MCF 10A (cell line): ENCODE measurements at regions not wholly inside any gene's neighbourhood (a gene's known extent, or its start where the extent isn't known, plus 50 kb on each side); places are given as distances from the start of the nearest gene placed in this dataset.

Experiments used
- BruUV-seq: library from RNA; stranded (reverse); fragments of 400-500 nt; replicated peaks from 2 replicates; lab custom pipeline; 2021; lab: Mats Ljungman, UMichigan
- CTCF ChIA-PET: fragments of 300-600 bp; sonication (Branson Sonifier 250); formaldehyde crosslinking; extraction: SDS; loops from one replicate; lab custom pipeline; 2021; ENCODE audit warnings: antibody characterized with exemption, inconsistent platforms; lab: Yijun Ruan, JAX
- POLR2A ChIA-PET: fragments of 300-600, 350-650 bp; sonication (Branson Sonifier 250); formaldehyde crosslinking; extraction: SDS; loops from one replicate; lab custom pipeline; 2020; ENCODE audit warnings: antibody characterized with exemption, inconsistent platforms; lab: Yijun Ruan, JAX
- DNase-seq: peaks from one replicate; pipeline ENCODE4 v3.0.0-alpha.2; 2018; ENCODE audit not compliant: unreplicated experiment
- H3K27ac Mint-ChIP-seq: one replicate; pipeline ENCODE4 v1.8.0; 2022; ENCODE audit warnings: mild to moderate bottlenecking, low read depth, mixed read lengths; ENCODE audit not compliant: unreplicated experiment
- H3K27me3 Mint-ChIP-seq: one replicate; pipeline ENCODE4 v1.8.0; 2022; ENCODE audit warnings: mixed read lengths; ENCODE audit not compliant: insufficient read depth, unreplicated experiment
- H3K36me3 Mint-ChIP-seq: one replicate; pipeline ENCODE4 v1.8.0; 2022; ENCODE audit warnings: mild to moderate bottlenecking, moderate library complexity, mixed read lengths; ENCODE audit not compliant: insufficient read depth, unreplicated experiment
- H3K4me1 Mint-ChIP-seq: one replicate; pipeline ENCODE4 v1.8.0; 2022; ENCODE audit warnings: mixed read lengths; ENCODE audit not compliant: insufficient read depth, unreplicated experiment
- H3K4me3 Mint-ChIP-seq: one replicate; pipeline ENCODE4 v1.8.0; 2022; ENCODE audit warnings: mild to moderate bottlenecking, moderate library complexity, mixed read lengths; ENCODE audit not compliant: unreplicated experiment
- H3K9me3 Mint-ChIP-seq: one replicate; pipeline ENCODE4 v1.8.0; 2022; ENCODE audit warnings: mixed read lengths; ENCODE audit not compliant: unreplicated experiment
- CTCF ChIP-seq: fragments of 200-600 bp; IDR thresholded peaks from one replicate; pipeline ENCODE4 v1.8.0; 2022; ENCODE audit warnings: antibody characterized with exemption, mild to moderate bottlenecking; ENCODE audit not compliant: unreplicated experiment
- intact Hi-C: fragments of 100-400 bp; cut with micrococcal nuclease; formaldehyde crosslinking; loops from 2 replicates; pipeline ENCODE4 v1.14.1; 2022

GRCh38 chr2:67524777-67525176 lies 127.6 kb downstream of the ETAA1 start:
- DNase-seq: no peak
- ChIA-PET CTCF (interaction anchor here (0.6 kb wide), 2 partner anchors 227 to 265 kb away, joined by 3 to 6 read pairs; no protein-coding TSS in a partner anchor), POLR2A (interaction anchor here (0.8 to 1.3 kb wide), 2 partner anchors 15 to 36 kb away, joined by 3 to 5 read pairs; no protein-coding TSS in a partner anchor)
- no TSS peak for BruUV-seq
- peak overlapping the region; percentile 89 for H3K27ac Mint-ChIP-seq
- intact Hi-C loops: no loop called here
- no peaks in the 10 kb centered on the region for H3K9me3 Mint-ChIP-seq
- no peaks in the 10 kb centered on the region for H3K27me3 Mint-ChIP-seq
- H3K4me1 Mint-ChIP-seq: peaks cover 33% of the 10 kb centered on the region
- H3K36me3 Mint-ChIP-seq: no peaks in the 10 kb centered on the region
- H3K4me3 Mint-ChIP-seq: no peak overlapping the region
- TF ChIP-seq CTCF: no peak

- Mint-ChIP-seq H3K27ac (peak overlapping the region; percentile 89), H3K4me3 (no peak overlapping the region), H3K36me3 (no peaks in the 10 kb centered on the region), H3K9me3 (no peaks in the 10 kb centered on the region), H3K4me1 (peaks cover 33% of the 10 kb centered on the region), H3K27me3 (no peaks in the 10 kb centered on the region)
- TF ChIP-seq CTCF: no peak
- no TSS peak for BruUV-seq
- ChIA-PET CTCF (no interaction called here), POLR2A (interaction anchor here (0.5 to 2.7 kb wide), 7 partner anchors 8 to 1887 kb away, joined by 3 to 10 read pairs (median 3); no protein-coding TSS in a partner anchor)
- intact Hi-C loops: no loop called here
- DNase-seq: peak; percentile 79
These were observed 129.2 kb downstream of the ETAA1 start for GRCh38 chr2:67526283-67526682.

GRCh38 chr2:67528320-67528719 lies 131.2 kb downstream of the ETAA1 start:
- POLR2A ChIA-PET: no interaction called here
- CTCF ChIA-PET: no interaction called here
- BruUV-seq: no TSS peak
- Mint-ChIP-seq H3K4me3 (no peak overlapping the region), H3K9me3 (no peaks in the 10 kb centered on the region), H3K4me1 (peaks cover 31% of the 10 kb centered on the region), H3K36me3 (no peaks in the 10 kb centered on the region), H3K27ac (no peak overlapping the region), H3K27me3 (no peaks in the 10 kb centered on the region)
- intact Hi-C loops: no loop called here
- no peak for DNase-seq
- TF ChIP-seq CTCF: no peak

GRCh38 chr2:67532387-67532786 lies 135.3 kb downstream of the ETAA1 start:
- H3K9me3 Mint-ChIP-seq: peaks cover 10% of the 10 kb centered on the region
- ChIA-PET CTCF (interaction anchor here (0.7 kb wide), 1 partner anchor 18 kb away, joined by 3 read pairs; no protein-coding TSS in a partner anchor), POLR2A (no interaction called here)
- H3K4me3 Mint-ChIP-seq: no peak overlapping the region
- DNase-seq: no peak
- H3K27ac Mint-ChIP-seq: no peak overlapping the region
- TF ChIP-seq CTCF: no peak
- intact Hi-C loops: no loop called here
- no peaks in the 10 kb centered on the region for H3K36me3 Mint-ChIP-seq
- H3K4me1 Mint-ChIP-seq: no peaks in the 10 kb centered on the region
- H3K27me3 Mint-ChIP-seq: no peaks in the 10 kb centered on the region
- no TSS peak for BruUV-seq
